ENCODE measurements at regions not wholly inside any gene's neighbourhood (a gene's known extent, or its start where the extent isn't known, plus 50 kb on each side); places are given as distances from the start of the nearest gene placed in this dataset.

DNA sequence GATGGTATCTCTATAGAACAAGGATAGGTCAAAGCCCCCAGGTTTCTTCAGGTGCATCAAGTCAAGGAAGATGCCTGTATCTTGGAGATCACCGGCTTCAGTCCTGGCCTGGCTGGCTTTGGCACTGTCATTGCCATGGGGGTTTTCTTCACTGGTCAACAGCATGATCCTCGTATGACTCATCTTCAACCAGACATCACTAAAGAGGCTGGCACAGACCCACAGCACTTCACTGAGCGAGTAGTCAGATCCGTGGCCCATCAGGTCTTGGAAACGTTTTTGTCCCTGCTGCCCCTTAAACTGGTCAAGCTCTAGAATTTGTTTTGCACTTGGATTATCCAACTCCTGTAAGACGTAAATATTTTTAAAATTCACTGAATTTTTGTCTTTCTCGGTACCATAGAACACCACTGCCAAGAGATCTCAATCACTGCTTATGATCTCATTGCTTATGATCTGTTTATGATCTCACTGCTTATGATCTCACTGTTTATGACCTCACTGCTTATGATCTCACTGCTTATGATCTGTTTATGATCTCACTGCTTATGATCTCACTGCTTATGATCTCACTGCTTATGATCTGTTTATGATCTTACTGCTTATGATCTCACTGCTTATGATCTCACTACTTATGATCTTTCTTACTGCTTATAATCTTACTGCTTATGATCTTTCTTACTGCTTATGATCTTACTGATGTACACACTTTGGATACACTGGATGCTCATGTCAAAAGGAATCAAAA, 135.2 kb downstream of the CYP26A1 start:
- TF ChIP-seq CTCF (IDR thresholded peaks at IDR 0.05) = no peak
- TF ChIP-seq POLR2A (IDR thresholded peaks at IDR 0.05) = no peak
- no peak for TF ChIP-seq EP300 (IDR thresholded peaks at IDR 0.05)
- TF ChIP-seq POLR2AphosphoS5 (IDR thresholded peaks at IDR 0.05) = no peak

All from gastroesophageal sphincter (tissue), 3 donors.